AG04450 (cell line): ENCODE measurements at regions not wholly inside any gene's neighbourhood (a gene's known extent, or its start where the extent isn't known, plus 50 kb on each side); places are given as distances from the start of the nearest gene placed in this dataset.

Experiments
- CTCF ChIA-PET: fragments of 300-600, 350-600 bp; formaldehyde crosslinking; extraction: SDS; loops from one replicate; lab custom pipeline; 2022; ENCODE audit warnings: antibody characterized with exemption, inconsistent platforms; lab: Charles Lee
- POLR2A ChIA-PET: fragments of 350-600 bp; formaldehyde crosslinking; extraction: SDS; loops from one replicate; lab custom pipeline; 2021; ENCODE audit warnings: antibody characterized with exemption, inconsistent platforms; lab: Yijun Ruan, JAX
- DNase-seq: peaks from one replicate; pipeline ENCODE4 v3.0.0-alpha.2; 2011; ENCODE audit warnings: low read depth, low spot score
- H3K27ac ChIP-seq: one replicate; pipeline ENCODE4 v1.5.1; 2012; ENCODE audit warnings: low read depth, low read length, control low read depth
- H3K27me3 ChIP-seq: one replicate; pipeline ENCODE4 v1.6.0; 2012; ENCODE audit warnings: low read length; ENCODE audit not compliant: control insufficient read depth, insufficient read depth
- H3K4me3 ChIP-seq: 2 replicates; pipeline ENCODE4 v1.5.1; 2011; ENCODE audit warnings: mild to moderate bottlenecking, low read depth, low read length, control low read depth
- H3K9me3 ChIP-seq: 2 replicates; pipeline ENCODE4 v1.5.1; 2012; ENCODE audit warnings: low read length; ENCODE audit not compliant: control insufficient read depth, insufficient read depth
- TF ChIP-seq, protein P1 (sequence below): IDR thresholded peaks from 2 replicates; pipeline ENCODE4 v1.5.1; 2011; ENCODE audit warnings: low read depth, low read length, control low read depth, inconsistent platforms

GRCh38 chr6:101322921-101323320 lies 70.6 kb upstream of the GRIK2 start:
- no peaks in the 10 kb centered on the region for H3K9me3 ChIP-seq
- H3K27ac ChIP-seq = no peak overlapping the region
- POLR2A ChIA-PET = no interaction called here
- DNase-seq = no peak
- CTCF ChIA-PET = no interaction called here
- H3K4me3 ChIP-seq = no peak overlapping the region
- no peaks in the 10 kb centered on the region for H3K27me3 ChIP-seq
- TF ChIP-seq, protein P1, sequence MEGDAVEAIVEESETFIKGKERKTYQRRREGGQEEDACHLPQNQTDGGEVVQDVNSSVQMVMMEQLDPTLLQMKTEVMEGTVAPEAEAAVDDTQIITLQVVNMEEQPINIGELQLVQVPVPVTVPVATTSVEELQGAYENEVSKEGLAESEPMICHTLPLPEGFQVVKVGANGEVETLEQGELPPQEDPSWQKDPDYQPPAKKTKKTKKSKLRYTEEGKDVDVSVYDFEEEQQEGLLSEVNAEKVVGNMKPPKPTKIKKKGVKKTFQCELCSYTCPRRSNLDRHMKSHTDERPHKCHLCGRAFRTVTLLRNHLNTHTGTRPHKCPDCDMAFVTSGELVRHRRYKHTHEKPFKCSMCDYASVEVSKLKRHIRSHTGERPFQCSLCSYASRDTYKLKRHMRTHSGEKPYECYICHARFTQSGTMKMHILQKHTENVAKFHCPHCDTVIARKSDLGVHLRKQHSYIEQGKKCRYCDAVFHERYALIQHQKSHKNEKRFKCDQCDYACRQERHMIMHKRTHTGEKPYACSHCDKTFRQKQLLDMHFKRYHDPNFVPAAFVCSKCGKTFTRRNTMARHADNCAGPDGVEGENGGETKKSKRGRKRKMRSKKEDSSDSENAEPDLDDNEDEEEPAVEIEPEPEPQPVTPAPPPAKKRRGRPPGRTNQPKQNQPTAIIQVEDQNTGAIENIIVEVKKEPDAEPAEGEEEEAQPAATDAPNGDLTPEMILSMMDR = no peak

DNA sequence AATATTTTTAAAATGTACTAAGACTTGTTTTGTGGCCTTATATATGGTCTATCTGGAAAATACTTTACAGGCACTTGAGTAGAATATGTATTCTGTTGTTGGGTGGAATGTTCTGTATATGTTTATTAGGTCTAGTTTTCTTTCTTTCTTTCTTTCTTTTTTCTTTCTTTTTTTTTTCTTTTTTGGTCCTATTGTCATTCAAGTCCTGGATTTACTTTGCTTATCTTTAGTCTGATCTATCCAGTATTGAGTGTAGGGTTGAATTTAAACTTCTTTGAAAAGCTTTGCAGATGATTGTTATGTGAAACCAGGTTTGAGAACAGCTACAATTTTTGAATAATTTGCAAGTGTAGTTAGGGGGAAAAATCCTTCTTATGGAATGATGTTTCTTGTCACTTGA lies 67.1 kb upstream of the GRIK2 start:
- TF ChIP-seq, protein P1 = no peak
- ChIA-PET POLR2A (no interaction called here), CTCF (no interaction called here)
- no peak for DNase-seq
- H3K4me3 ChIP-seq = no peak overlapping the region
- H3K27ac ChIP-seq = no peak overlapping the region
- H3K27me3 ChIP-seq = no peaks in the 10 kb centered on the region
- no peaks in the 10 kb centered on the region; the same call in 1 of the 2 replicates for H3K9me3 ChIP-seq

DNA sequence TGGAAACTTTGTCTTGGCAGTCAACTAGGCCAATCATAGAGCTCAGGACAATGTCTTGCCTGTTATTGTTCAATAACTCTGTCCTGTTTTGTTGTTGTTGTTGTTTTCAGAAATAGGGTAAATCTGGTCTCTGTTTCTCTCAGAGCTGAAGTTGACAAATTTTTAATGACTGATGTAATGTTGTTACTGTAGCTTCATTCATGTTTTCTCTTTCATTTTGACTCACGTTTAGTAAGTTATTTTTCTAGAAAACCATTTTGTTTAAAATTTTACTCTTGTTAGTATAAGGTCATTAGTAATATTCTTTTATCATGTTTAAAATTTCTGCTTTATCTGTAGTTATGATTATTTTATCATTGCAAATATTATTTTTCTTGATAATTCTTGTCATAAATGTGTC lies 51.6 kb upstream of the GRIK2 start:
- TF ChIP-seq, protein P1 = no peak
- Histone ChIP-seq H3K27me3 (no peaks in the 10 kb centered on the region), H3K9me3 (no peaks in the 10 kb centered on the region; the same call in 1 of the 2 replicates), H3K27ac (no peak overlapping the region), H3K4me3 (no peak overlapping the region)
- ChIA-PET CTCF (no interaction called here), POLR2A (no interaction called here)
- no peak for DNase-seq
